Thyroid gland (tissue), 4 donors: ENCODE measurements at regions not wholly inside any gene's neighbourhood (a gene's known extent, or its start where the extent isn't known, plus 50 kb on each side); places are given as distances from the start of the nearest gene placed in this dataset.

ENCODE experiments used
- POLR2A ChIP-seq, 2 donors: fragments of 450-650 bp; IDR thresholded peaks; one replicate each; pipeline ENCODE4 v1.6.1; 2017; ENCODE audit warnings: antibody characterized with exemption in 2 of 2, mild to moderate bottlenecking in 2 of 2, moderate library complexity in 1 of 2
- TF ChIP-seq, protein P1 (sequence below), 6 experiments: fragments of 200-600 bp in 3 of 6; fragments of 450-650 bp in 3 of 6; sonication (generic) in 3 of 6; IDR thresholded peaks; one replicate each; pipeline ENCODE4 v1.5.1; 2016 to 2019; ENCODE audit warnings: antibody characterized with exemption in 6 of 6, mild to moderate bottlenecking in 2 of 6, inconsistent platforms in 1 of 6, moderate library complexity in 1 of 6

- TF ChIP-seq, protein P1, sequence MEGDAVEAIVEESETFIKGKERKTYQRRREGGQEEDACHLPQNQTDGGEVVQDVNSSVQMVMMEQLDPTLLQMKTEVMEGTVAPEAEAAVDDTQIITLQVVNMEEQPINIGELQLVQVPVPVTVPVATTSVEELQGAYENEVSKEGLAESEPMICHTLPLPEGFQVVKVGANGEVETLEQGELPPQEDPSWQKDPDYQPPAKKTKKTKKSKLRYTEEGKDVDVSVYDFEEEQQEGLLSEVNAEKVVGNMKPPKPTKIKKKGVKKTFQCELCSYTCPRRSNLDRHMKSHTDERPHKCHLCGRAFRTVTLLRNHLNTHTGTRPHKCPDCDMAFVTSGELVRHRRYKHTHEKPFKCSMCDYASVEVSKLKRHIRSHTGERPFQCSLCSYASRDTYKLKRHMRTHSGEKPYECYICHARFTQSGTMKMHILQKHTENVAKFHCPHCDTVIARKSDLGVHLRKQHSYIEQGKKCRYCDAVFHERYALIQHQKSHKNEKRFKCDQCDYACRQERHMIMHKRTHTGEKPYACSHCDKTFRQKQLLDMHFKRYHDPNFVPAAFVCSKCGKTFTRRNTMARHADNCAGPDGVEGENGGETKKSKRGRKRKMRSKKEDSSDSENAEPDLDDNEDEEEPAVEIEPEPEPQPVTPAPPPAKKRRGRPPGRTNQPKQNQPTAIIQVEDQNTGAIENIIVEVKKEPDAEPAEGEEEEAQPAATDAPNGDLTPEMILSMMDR (IDR thresholded peaks at IDR 0.05): no peak
- TF ChIP-seq POLR2A (IDR thresholded peaks at IDR 0.05): no peak
These were observed 102.1 kb upstream of the MLIP start for GRCh38 chr6:54009052-54009654.
